ENCODE measurements at regions not wholly inside any gene's neighbourhood (a gene's known extent, or its start where the extent isn't known, plus 50 kb on each side); places are given as distances from the start of the nearest gene placed in this dataset.

DNA sequence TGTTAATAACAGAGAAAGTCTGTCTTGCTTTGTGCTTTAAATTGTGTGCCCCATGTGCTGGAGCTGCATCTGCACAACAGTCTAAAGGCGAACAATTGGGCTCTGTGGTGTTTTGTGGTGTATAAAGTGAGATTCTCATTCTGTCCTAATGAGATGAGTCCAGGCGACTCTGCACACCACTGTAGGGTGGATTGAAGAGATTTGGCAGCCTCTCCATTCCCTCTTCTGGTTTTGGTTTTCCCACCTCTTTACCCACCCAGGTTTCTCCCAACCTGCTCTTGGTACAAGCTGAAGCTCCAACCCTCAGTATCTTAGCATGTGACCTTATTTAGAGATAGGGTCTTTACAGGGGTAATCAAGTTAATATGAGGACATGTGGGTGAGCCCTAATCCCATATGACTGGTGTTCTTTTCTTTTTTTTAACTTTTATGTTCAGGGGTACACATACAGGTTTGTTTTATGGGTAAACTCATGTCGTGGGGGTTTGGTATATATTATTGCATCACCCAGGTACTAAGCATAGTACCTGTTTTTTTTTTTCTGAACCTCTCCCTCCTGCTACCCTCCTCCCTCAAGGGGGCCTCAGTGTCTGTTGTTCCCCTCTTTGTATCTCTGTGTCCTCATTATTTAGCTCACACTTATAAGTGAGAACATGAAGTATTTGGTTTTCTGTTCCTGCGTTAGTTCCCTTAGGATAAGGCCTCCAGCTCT, 217.6 kb upstream of the DTNBP1 start:
- no peak for TF ChIP-seq CTCF (IDR thresholded peaks at IDR 0.05; ENCODE audit: insufficient read depth, low read length)
- no peak for DNase-seq (ENCODE audit: low read depth in 1 of 2, low spot score in 1 of 2)
- Histone ChIP-seq H3K27me3 (ENCODE audit: insufficient read depth, poor library complexity, severe bottlenecking) (no peaks in the 10 kb centered on the region), H3K4me3 (replicated peaks; ENCODE audit: insufficient read depth, low read length) (no peak overlapping the region), H3K27ac (replicated peaks) (peak overlapping the region; percentile 28; the same call in 1 of the 2 replicates)

GRCh38 chr6:15879371-15880261, 216.8 kb upstream of the DTNBP1 start:
- DNase-seq (ENCODE audit: low read depth in 1 of 2, low spot score in 1 of 2): peak; percentile 42
- H3K27ac ChIP-seq (replicated peaks): no peak overlapping the region

GRCh38 chr6:15877231-15877630, 214.4 kb upstream of the DTNBP1 start:
- peak; percentile 53; the same call in 1 of the 2 replicates for TF ChIP-seq SPI1 (IDR thresholded peaks at IDR 0.05; ENCODE audit: borderline replicate concordance, low read depth)
- no peak for TF ChIP-seq GABPA (IDR thresholded peaks at IDR 0.05; ENCODE audit: low read depth)
- no peak for TF ChIP-seq CTCF (IDR thresholded peaks at IDR 0.05; ENCODE audit: insufficient read depth, low read length)
- TF ChIP-seq POLR2AphosphoS5 (IDR thresholded peaks at IDR 0.05; ENCODE audit: low read depth): no peak
- Histone ChIP-seq H3K27me3 (ENCODE audit: insufficient read depth, poor library complexity, severe bottlenecking) (no peaks in the 10 kb centered on the region), H3K4me3 (replicated peaks; ENCODE audit: insufficient read depth, low read length) (no peak overlapping the region), H3K27ac (replicated peaks) (no peak overlapping the region)
- DNase-seq (ENCODE audit: low read depth in 1 of 2, low spot score in 1 of 2): peak in 1 of 2 experiments; percentile 28

More at GRCh38 chr6:15879371-15880261, 216.8 kb upstream of the DTNBP1 start:
- TF ChIP-seq POLR2AphosphoS5 (IDR thresholded peaks at IDR 0.05; ENCODE audit: low read depth): peak; percentile 52; the same call in 1 of the 2 replicates
- TF ChIP-seq, protein P1, sequence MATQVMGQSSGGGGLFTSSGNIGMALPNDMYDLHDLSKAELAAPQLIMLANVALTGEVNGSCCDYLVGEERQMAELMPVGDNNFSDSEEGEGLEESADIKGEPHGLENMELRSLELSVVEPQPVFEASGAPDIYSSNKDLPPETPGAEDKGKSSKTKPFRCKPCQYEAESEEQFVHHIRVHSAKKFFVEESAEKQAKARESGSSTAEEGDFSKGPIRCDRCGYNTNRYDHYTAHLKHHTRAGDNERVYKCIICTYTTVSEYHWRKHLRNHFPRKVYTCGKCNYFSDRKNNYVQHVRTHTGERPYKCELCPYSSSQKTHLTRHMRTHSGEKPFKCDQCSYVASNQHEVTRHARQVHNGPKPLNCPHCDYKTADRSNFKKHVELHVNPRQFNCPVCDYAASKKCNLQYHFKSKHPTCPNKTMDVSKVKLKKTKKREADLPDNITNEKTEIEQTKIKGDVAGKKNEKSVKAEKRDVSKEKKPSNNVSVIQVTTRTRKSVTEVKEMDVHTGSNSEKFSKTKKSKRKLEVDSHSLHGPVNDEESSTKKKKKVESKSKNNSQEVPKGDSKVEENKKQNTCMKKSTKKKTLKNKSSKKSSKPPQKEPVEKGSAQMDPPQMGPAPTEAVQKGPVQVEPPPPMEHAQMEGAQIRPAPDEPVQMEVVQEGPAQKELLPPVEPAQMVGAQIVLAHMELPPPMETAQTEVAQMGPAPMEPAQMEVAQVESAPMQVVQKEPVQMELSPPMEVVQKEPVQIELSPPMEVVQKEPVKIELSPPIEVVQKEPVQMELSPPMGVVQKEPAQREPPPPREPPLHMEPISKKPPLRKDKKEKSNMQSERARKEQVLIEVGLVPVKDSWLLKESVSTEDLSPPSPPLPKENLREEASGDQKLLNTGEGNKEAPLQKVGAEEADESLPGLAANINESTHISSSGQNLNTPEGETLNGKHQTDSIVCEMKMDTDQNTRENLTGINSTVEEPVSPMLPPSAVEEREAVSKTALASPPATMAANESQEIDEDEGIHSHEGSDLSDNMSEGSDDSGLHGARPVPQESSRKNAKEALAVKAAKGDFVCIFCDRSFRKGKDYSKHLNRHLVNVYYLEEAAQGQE (IDR thresholded peaks at IDR 0.05; ENCODE audit: insufficient replicate concordance, low read depth): no peak
- no peak for TF ChIP-seq GABPA (IDR thresholded peaks at IDR 0.05; ENCODE audit: low read depth)
- no peak overlapping the region for H3K4me3 ChIP-seq (replicated peaks; ENCODE audit: insufficient read depth, low read length)
- H3K27me3 ChIP-seq (ENCODE audit: insufficient read depth, poor library complexity, severe bottlenecking): no peaks in the 10 kb centered on the region

- Histone ChIP-seq H3K27me3 (ENCODE audit: insufficient read depth, poor library complexity, severe bottlenecking) (no peaks in the 10 kb centered on the region), H3K27ac (replicated peaks) (no peak overlapping the region), H3K4me3 (replicated peaks; ENCODE audit: insufficient read depth, low read length) (no peak overlapping the region)
- DNase-seq (ENCODE audit: low read depth in 1 of 2, low spot score in 1 of 2): peak in 1 of 2 experiments; percentile 38
- TF ChIP-seq SPI1 (IDR thresholded peaks at IDR 0.05; ENCODE audit: borderline replicate concordance, low read depth): no peak
- TF ChIP-seq, protein P1 (IDR thresholded peaks at IDR 0.05; ENCODE audit: insufficient replicate concordance, low read depth): no peak
- TF ChIP-seq GABPA (IDR thresholded peaks at IDR 0.05; ENCODE audit: low read depth): no peak
- TF ChIP-seq POLR2AphosphoS5 (IDR thresholded peaks at IDR 0.05; ENCODE audit: low read depth): no peak
- no peak for TF ChIP-seq CTCF (IDR thresholded peaks at IDR 0.05; ENCODE audit: insufficient read depth, low read length)
Observed at GRCh38 chr6:15876406-15876805, 213.6 kb upstream of the DTNBP1 start.

Measured in HL-60 (cell line).